Liver (tissue), 8 donors: ENCODE measurements at regions not wholly inside any gene's neighbourhood (a gene's known extent, or its start where the extent isn't known, plus 50 kb on each side); places are given as distances from the start of the nearest gene placed in this dataset.

Experiments
- DNase-seq: peaks from one replicate; pipeline ENCODE4 v3.0.0-alpha.2; 2017; ENCODE audit warnings: low spot score
- H3K27ac ChIP-seq, 2 donors: one replicate each; pipeline ENCODE4 v1.7.0; 2013; ENCODE audit warnings: inconsistent platforms in 2 of 2, low read length in 2 of 2, control low read depth in 1 of 2, low read depth in 1 of 2, mild to moderate bottlenecking in 1 of 2
- H3K27me3 ChIP-seq, 4 donors: one replicate each; pipeline versions ENCODE4 v1.6.1 to v1.7.0; 2013; ENCODE audit warnings: low read length in 3 of 4, inconsistent platforms in 1 of 4, mild to moderate bottlenecking in 1 of 4, moderate library complexity in 1 of 4; ENCODE audit not compliant: control insufficient read depth in 4 of 4, insufficient read depth in 4 of 4
- H3K36me3 ChIP-seq, 4 donors: one replicate each; pipeline versions ENCODE4 v1.6.1 to v1.7.0; 2013; ENCODE audit warnings: low read length in 3 of 4, mild to moderate bottlenecking in 3 of 4, low read depth in 1 of 4, moderate library complexity in 1 of 4; ENCODE audit not compliant: control insufficient read depth in 4 of 4, insufficient read depth in 3 of 4
- H3K4me1 ChIP-seq, 4 donors: one replicate each; pipeline versions ENCODE4 v1.6.1 to v1.7.0; 2013; ENCODE audit warnings: low read length in 3 of 4, mild to moderate bottlenecking in 3 of 4, moderate library complexity in 1 of 4; ENCODE audit not compliant: control insufficient read depth in 4 of 4, insufficient read depth in 4 of 4
- H3K4me3 ChIP-seq, 3 donors: one replicate each; pipeline versions ENCODE4 v1.6.1 to v1.7.0; 2013; ENCODE audit warnings: low read length in 3 of 3, control low read depth in 1 of 3, low read depth in 1 of 3, mild to moderate bottlenecking in 1 of 3
- H3K9ac ChIP-seq, 2 donors: one replicate each; pipeline ENCODE4 v1.7.0; 2013; ENCODE audit warnings: low read length in 2 of 2, mild to moderate bottlenecking in 2 of 2, moderate library complexity in 2 of 2, control low read depth in 1 of 2, low read depth in 1 of 2
- H3K9me3 ChIP-seq, 4 donors: one replicate each; pipeline versions ENCODE4 v1.6.1 to v1.7.0; 2013; ENCODE audit warnings: low read length in 3 of 4; ENCODE audit not compliant: control insufficient read depth in 4 of 4
- CTCF ChIP-seq: fragments of 150-350 bp; IDR thresholded peaks from 2 replicates; pipeline ENCODE4 v1.5.1; 2017; ENCODE audit warnings: improper control_type of control experiment, low read depth, low read length; ENCODE audit not compliant: missing input control
- EGR1 ChIP-seq, 2 donors: IDR thresholded peaks; 2 replicates each; pipeline ENCODE4 v1.6.1; 2016 to 2018; ENCODE audit warnings: antibody characterized with exemption in 2 of 2, low read depth in 2 of 2
- FOXA2 ChIP-seq: IDR thresholded peaks from 2 replicates; pipeline ENCODE4 v1.6.1; 2016; ENCODE audit warnings: antibody characterized with exemption
- GABPA ChIP-seq, 2 donors: IDR thresholded peaks in 1 of 2; conservative IDR thresholded peaks in 1 of 2; 2 replicates each; pipeline ENCODE4 v1.6.1; 2016; ENCODE audit warnings: antibody characterized with exemption in 2 of 2, mild to moderate bottlenecking in 1 of 2, moderate library complexity in 1 of 2
- HNF4A ChIP-seq, 2 donors: conservative IDR thresholded peaks; 2 replicates each; pipeline ENCODE4 v1.6.1; 2016; ENCODE audit warnings: antibody characterized with exemption in 2 of 2, mild to moderate bottlenecking in 2 of 2
- HNF4G ChIP-seq: IDR thresholded peaks from 2 replicates; pipeline ENCODE4 v1.6.1; 2016; ENCODE audit warnings: antibody characterized with exemption
- NR2F2 ChIP-seq: IDR thresholded peaks from 2 replicates; pipeline ENCODE4 v1.6.1; 2016; ENCODE audit warnings: antibody characterized with exemption
- RAD21 ChIP-seq, 2 donors: IDR thresholded peaks; 2 replicates each; pipeline ENCODE4 v1.6.1; 2016; ENCODE audit warnings: antibody characterized with exemption in 2 of 2, mild to moderate bottlenecking in 2 of 2
- RXRA ChIP-seq, 2 donors: IDR thresholded peaks; 2 replicates each; pipeline ENCODE4 v1.6.1; 2017 to 2018; ENCODE audit warnings: antibody characterized with exemption in 2 of 2, mild to moderate bottlenecking in 1 of 2
- SP1 ChIP-seq: IDR thresholded peaks from 2 replicates; pipeline ENCODE4 v1.6.1; 2018; ENCODE audit warnings: antibody characterized with exemption, mild to moderate bottlenecking
- YY1 ChIP-seq: IDR thresholded peaks from 2 replicates; pipeline ENCODE4 v1.6.1; 2016; ENCODE audit warnings: antibody characterized with exemption, mild to moderate bottlenecking
- ZBTB33 ChIP-seq: IDR thresholded peaks from 2 replicates; pipeline ENCODE4 v1.6.1; 2016; ENCODE audit warnings: antibody characterized with exemption
- WGBS: extraction: QIAGEN DNeasy Blood & Tissue Kit; methylation state at CpG from one replicate; pipeline ENCODE4 v1.1.7; 2013; 5-methylcytosine and 5-hydroxymethylcytosine counted together
- TF ChIP-seq, protein P1 (sequence below): IDR thresholded peaks from 2 replicates; pipeline ENCODE4 v1.6.1; 2016; ENCODE audit warnings: antibody characterized with exemption
- TF ChIP-seq, protein P2 (sequence below): IDR thresholded peaks from 2 replicates; pipeline ENCODE4 v1.6.1; 2016; ENCODE audit warnings: antibody characterized with exemption
- TF ChIP-seq, protein P3 (sequence below): IDR thresholded peaks from 2 replicates; pipeline ENCODE4 v1.6.1; 2016; ENCODE audit warnings: antibody characterized with exemption, mild to moderate bottlenecking
- donor health status: healthy.
- donor health status: healthy.
- donor health status: healthy.
- donor health status: healthy.
- donor health status: healthy.

- no peaks in the 10 kb centered on the region for H3K9me3 ChIP-seq
- no peak for DNase-seq
- 87% methylated on average over 1 of the region's 1 CpG for WGBS
- no peaks in the 10 kb centered on the region for H3K27me3 ChIP-seq
- no peaks in the 10 kb centered on the region for H3K36me3 ChIP-seq
- no peak overlapping the region for H3K27ac ChIP-seq
- H3K4me3 ChIP-seq, result no peak overlapping the region
- TF ChIP-seq GABPA (IDR thresholded peaks at IDR 0.05 in 1 of 2, conservative IDR thresholded peaks at IDR 0.05 in 1 of 2) (no peak), HNF4A (conservative IDR thresholded peaks at IDR 0.05) (no peak), YY1 (no peak), NR2F2 (no peak), CTCF (no peak), HNF4G (no peak), EGR1 (IDR thresholded peaks at IDR 0.05; ENCODE audit: low read depth in 2 of 2) (no peak), RAD21 (IDR thresholded peaks at IDR 0.05) (no peak)
- TF ChIP-seq, protein P1, sequence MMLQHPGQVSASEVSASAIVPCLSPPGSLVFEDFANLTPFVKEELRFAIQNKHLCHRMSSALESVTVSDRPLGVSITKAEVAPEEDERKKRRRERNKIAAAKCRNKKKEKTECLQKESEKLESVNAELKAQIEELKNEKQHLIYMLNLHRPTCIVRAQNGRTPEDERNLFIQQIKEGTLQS, result no peak
- TF ChIP-seq, protein P2, sequence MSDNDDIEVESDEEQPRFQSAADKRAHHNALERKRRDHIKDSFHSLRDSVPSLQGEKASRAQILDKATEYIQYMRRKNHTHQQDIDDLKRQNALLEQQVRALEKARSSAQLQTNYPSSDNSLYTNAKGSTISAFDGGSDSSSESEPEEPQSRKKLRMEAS, result no peak
- TF ChIP-seq, protein P3, sequence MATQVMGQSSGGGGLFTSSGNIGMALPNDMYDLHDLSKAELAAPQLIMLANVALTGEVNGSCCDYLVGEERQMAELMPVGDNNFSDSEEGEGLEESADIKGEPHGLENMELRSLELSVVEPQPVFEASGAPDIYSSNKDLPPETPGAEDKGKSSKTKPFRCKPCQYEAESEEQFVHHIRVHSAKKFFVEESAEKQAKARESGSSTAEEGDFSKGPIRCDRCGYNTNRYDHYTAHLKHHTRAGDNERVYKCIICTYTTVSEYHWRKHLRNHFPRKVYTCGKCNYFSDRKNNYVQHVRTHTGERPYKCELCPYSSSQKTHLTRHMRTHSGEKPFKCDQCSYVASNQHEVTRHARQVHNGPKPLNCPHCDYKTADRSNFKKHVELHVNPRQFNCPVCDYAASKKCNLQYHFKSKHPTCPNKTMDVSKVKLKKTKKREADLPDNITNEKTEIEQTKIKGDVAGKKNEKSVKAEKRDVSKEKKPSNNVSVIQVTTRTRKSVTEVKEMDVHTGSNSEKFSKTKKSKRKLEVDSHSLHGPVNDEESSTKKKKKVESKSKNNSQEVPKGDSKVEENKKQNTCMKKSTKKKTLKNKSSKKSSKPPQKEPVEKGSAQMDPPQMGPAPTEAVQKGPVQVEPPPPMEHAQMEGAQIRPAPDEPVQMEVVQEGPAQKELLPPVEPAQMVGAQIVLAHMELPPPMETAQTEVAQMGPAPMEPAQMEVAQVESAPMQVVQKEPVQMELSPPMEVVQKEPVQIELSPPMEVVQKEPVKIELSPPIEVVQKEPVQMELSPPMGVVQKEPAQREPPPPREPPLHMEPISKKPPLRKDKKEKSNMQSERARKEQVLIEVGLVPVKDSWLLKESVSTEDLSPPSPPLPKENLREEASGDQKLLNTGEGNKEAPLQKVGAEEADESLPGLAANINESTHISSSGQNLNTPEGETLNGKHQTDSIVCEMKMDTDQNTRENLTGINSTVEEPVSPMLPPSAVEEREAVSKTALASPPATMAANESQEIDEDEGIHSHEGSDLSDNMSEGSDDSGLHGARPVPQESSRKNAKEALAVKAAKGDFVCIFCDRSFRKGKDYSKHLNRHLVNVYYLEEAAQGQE, result no peak
- H3K4me1 ChIP-seq, result no peaks in the 10 kb centered on the region
- H3K9ac ChIP-seq, result no peak overlapping the region
Observed at GRCh38 chr21:27190601-27191000, 223.7 kb upstream of the ADAMTS5 start.

DNA sequence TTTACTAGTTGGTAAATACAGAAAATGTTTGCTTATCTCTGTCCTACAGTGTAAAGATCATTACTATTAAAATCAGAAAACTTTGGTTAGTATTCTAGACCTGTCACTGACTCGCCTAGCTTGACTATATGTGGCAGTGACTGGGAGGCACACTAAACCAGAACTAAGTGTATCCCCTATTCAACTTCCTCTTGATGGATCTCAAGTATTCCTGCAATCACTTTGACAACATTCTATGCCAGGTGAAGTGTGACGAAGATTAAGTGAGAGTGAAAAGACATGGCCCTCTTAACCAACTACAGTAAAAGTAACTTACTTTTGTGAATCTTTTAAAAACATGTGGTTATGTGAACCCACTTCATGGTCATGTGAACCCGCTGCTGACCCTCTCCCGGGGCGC is 223.0 kb upstream of the ADAMTS5 start:
- TF ChIP-seq, protein P2, result no peak
- TF ChIP-seq EGR1 (IDR thresholded peaks at IDR 0.05; ENCODE audit: low read depth in 2 of 2) (no peak), YY1 (no peak), RAD21 (IDR thresholded peaks at IDR 0.05) (no peak), HNF4A (conservative IDR thresholded peaks at IDR 0.05) (no peak), RXRA (IDR thresholded peaks at IDR 0.05) (no peak), SP1 (no peak), FOXA2 (no peak), NR2F2 (no peak), ZBTB33 (no peak)
- TF ChIP-seq, protein P1, result no peak
- Histone ChIP-seq H3K4me3 (no peak overlapping the region), H3K27me3 (no peaks in the 10 kb centered on the region), H3K9me3 (no peaks in the 10 kb centered on the region), H3K36me3 (no peaks in the 10 kb centered on the region), H3K4me1 (no peaks in the 10 kb centered on the region), H3K27ac (no peak overlapping the region), H3K9ac (no peak overlapping the region)
- WGBS, result 89% methylated on average over 5 of the region's 5 CpGs
- DNase-seq, result no peak
